KMS-11 (cell line): ENCODE measurements at regions not wholly inside any gene's neighbourhood (a gene's known extent, or its start where the extent isn't known, plus 50 kb on each side); places are given as distances from the start of the nearest gene placed in this dataset.

ENCODE experiments used
- H2AFZ ChIP-seq: fragments of 200-600 bp; sonication (generic); 2 replicates; pipeline ENCODE4 v1.6.1; 2016; ENCODE audit warnings: antibody characterized with exemption, mixed run types, low read depth
- H3K27ac ChIP-seq: fragments of 200-600 bp; sonication (generic); 2 replicates; pipeline ENCODE4 v1.6.1; 2016; ENCODE audit warnings: mild to moderate bottlenecking, mixed run types
- H3K27me3 ChIP-seq: fragments of 200-600 bp; sonication (generic); 2 replicates; pipeline ENCODE4 v1.6.1; 2017; ENCODE audit warnings: mild to moderate bottlenecking, low read depth, mixed run types, moderate library complexity; ENCODE audit not compliant: insufficient read depth
- H3K36me3 ChIP-seq: fragments of 200-600 bp; sonication (generic); 2 replicates; pipeline ENCODE4 v1.6.1; 2017; ENCODE audit warnings: mild to moderate bottlenecking, mixed run types; ENCODE audit not compliant: insufficient read depth
- H3K4me1 ChIP-seq: fragments of 200-600 bp; sonication (generic); 2 replicates; pipeline ENCODE4 v1.6.1; 2016; ENCODE audit warnings: mild to moderate bottlenecking, low read depth, mixed run types; ENCODE audit not compliant: poor library complexity, severe bottlenecking
- H3K4me2 ChIP-seq: fragments of 200-600 bp; sonication (generic); 2 replicates; pipeline ENCODE4 v1.7.0; 2016; ENCODE audit warnings: mild to moderate bottlenecking, mixed run types
- H3K4me3 ChIP-seq: fragments of 200-600 bp; sonication (generic); IDR thresholded peaks from 2 replicates; pipeline ENCODE4 v1.6.1; 2017; ENCODE audit warnings: low read depth, low read length, mixed read lengths; ENCODE audit not compliant: insufficient read depth
- H3K79me2 ChIP-seq: fragments of 200-600 bp; sonication (generic); 2 replicates; pipeline ENCODE4 v1.6.1; 2016; ENCODE audit warnings: low read depth, mixed run types; ENCODE audit not compliant: insufficient read depth
- H3K9ac ChIP-seq: fragments of 200-600 bp; sonication (generic); 2 replicates; pipeline ENCODE4 v1.6.1; 2016; ENCODE audit warnings: mild to moderate bottlenecking, mixed run types
- H4K20me1 ChIP-seq: fragments of 200-600 bp; sonication (generic); 2 replicates; pipeline ENCODE4 v1.6.1; 2016; ENCODE audit warnings: mild to moderate bottlenecking, mixed run types; ENCODE audit not compliant: insufficient read depth
- TF ChIP-seq, protein P1 (sequence below): fragments of 200-600 bp; sonication (generic); conservative IDR thresholded peaks from 2 replicates; pipeline ENCODE4 v1.6.1; 2017; ENCODE audit warnings: low read depth, mild to moderate bottlenecking, antibody characterized with exemption, low read length, moderate library complexity, mixed read lengths

DNA sequence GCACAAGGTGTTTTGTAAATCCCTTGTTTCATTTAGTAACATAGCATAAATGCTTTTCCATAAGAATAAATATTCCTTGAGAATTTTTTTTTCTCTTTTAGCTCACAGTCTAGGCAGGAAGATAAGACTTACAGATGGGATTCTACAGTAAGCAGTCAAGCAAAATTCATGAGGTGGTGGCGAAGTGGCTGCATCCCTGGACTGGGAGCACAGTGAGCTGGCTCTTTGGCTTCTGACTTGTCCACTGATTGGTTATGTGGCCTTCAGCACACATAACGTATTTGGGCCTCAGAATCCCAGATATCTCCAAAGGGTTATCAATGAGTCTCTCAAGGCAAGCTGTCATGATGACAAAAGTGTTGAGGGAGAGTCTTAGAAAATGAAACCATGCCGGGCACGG, 99.8 kb downstream of the EBNA1BP2 start:
- Histone ChIP-seq H3K9ac (no peak overlapping the region), H3K36me3 (no peaks in the 10 kb centered on the region), H2AFZ (no peak overlapping the region), H3K4me1 (no peaks in the 10 kb centered on the region), H3K27ac (no peak overlapping the region), H4K20me1 (no peaks in the 10 kb centered on the region), H3K4me3 (no peak overlapping the region), H3K79me2 (no peaks in the 10 kb centered on the region), H3K27me3 (no peaks in the 10 kb centered on the region), H3K4me2 (no peak overlapping the region)
- TF ChIP-seq, protein P1, sequence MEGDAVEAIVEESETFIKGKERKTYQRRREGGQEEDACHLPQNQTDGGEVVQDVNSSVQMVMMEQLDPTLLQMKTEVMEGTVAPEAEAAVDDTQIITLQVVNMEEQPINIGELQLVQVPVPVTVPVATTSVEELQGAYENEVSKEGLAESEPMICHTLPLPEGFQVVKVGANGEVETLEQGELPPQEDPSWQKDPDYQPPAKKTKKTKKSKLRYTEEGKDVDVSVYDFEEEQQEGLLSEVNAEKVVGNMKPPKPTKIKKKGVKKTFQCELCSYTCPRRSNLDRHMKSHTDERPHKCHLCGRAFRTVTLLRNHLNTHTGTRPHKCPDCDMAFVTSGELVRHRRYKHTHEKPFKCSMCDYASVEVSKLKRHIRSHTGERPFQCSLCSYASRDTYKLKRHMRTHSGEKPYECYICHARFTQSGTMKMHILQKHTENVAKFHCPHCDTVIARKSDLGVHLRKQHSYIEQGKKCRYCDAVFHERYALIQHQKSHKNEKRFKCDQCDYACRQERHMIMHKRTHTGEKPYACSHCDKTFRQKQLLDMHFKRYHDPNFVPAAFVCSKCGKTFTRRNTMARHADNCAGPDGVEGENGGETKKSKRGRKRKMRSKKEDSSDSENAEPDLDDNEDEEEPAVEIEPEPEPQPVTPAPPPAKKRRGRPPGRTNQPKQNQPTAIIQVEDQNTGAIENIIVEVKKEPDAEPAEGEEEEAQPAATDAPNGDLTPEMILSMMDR, result no peak

DNA sequence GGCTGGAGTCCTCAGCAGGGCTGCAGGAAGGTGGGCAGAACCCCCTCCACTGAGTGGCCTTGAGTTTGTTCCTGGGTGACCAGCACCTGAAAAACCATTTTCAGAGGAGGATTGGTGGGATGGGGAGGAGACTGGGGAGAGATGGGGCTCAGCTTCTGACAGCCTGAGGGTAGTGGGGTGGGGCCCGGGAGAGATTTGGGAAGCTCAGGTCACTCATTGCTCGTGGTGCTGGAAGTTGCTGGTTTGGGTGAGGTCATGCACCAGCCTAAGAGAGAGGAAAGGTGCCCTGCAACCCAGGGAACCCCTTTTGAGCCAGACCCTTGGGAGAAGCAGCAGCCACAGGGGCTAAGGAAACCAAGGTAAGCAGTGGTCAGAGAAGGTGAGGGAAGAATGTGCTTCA, 100.8 kb downstream of the EBNA1BP2 start:
- Histone ChIP-seq H3K27me3 (no peaks in the 10 kb centered on the region), H3K79me2 (no peaks in the 10 kb centered on the region), H4K20me1 (no peaks in the 10 kb centered on the region), H3K27ac (no peak overlapping the region), H3K4me1 (no peaks in the 10 kb centered on the region), H3K4me2 (no peak overlapping the region), H2AFZ (no peak overlapping the region), H3K4me3 (no peak overlapping the region), H3K36me3 (no peaks in the 10 kb centered on the region), H3K9ac (no peak overlapping the region)
- TF ChIP-seq, protein P1, result no peak

DNA sequence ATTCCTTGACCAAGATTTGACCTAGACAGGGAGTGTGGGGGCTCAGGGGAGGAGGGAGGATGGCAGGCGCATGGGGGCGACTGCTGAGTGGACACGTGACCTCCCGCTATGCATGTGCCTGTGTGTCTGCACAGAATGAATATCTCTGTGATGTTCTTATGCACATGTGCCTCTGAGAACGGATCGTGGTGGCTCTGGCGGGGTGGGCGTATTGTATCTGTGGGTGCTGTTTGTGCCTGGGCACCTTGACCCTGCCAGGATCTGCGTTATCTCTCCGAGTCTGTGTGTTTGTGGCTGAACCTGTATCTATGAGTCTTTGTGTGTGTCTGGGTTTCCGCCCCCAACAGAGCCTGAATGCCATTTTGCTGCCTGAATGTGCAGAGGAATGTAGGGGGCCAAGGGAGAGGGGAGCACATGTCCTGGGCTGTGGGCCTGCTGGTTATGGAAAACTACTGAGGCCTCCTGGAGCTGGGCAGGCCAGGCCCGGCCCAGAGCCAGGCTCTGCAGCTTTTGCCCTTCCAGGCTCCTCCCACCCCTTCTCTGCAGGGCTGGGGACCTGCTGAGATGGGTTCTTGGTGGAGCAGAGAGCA, 102.5 kb downstream of the EBNA1BP2 start:
- H3K27ac ChIP-seq, result no peak overlapping the region
- H3K79me2 ChIP-seq, result no peaks in the 10 kb centered on the region
- no peaks in the 10 kb centered on the region for H3K4me1 ChIP-seq
- TF ChIP-seq, protein P1, result no peak
- H3K36me3 ChIP-seq, result no peaks in the 10 kb centered on the region
- H3K27me3 ChIP-seq, result no peaks in the 10 kb centered on the region
- no peak overlapping the region for H3K4me2 ChIP-seq
- no peaks in the 10 kb centered on the region for H4K20me1 ChIP-seq
- H3K9ac ChIP-seq, result no peak overlapping the region
- H2AFZ ChIP-seq, result no peak overlapping the region
- no peak overlapping the region for H3K4me3 ChIP-seq

DNA sequence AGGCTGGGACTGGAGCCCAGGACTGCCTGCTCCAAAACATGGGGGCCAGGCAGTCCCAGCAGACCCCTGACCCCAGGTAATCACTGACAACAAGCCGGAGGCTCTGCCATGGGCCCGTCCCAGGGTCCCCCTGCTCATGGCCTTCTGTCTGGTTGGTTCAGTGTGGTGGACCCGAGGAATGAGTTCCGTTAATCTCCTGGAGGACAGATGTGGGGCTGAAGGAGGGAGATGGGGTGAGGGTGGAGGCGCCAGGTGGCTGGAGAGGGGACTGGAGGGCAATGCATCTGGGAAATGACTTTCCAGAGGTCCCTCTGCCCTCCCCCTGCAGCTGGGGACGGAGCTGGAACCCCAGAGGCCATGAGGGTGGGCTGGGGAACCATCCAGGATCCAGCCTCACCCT, 103.2 kb downstream of the EBNA1BP2 start:
- no peak overlapping the region for H3K4me3 ChIP-seq
- H3K9ac ChIP-seq, result no peak overlapping the region
- H2AFZ ChIP-seq, result no peak overlapping the region
- TF ChIP-seq, protein P1, result no peak
- no peaks in the 10 kb centered on the region for H3K27me3 ChIP-seq
- no peaks in the 10 kb centered on the region for H3K36me3 ChIP-seq
- no peaks in the 10 kb centered on the region for H4K20me1 ChIP-seq
- H3K27ac ChIP-seq, result no peak overlapping the region
- no peak overlapping the region for H3K4me2 ChIP-seq
- H3K79me2 ChIP-seq, result no peaks in the 10 kb centered on the region
- H3K4me1 ChIP-seq, result no peaks in the 10 kb centered on the region
